GM12878 (cell line): ENCODE measurements at regions not wholly inside any gene's neighbourhood (a gene's known extent, or its start where the extent isn't known, plus 50 kb on each side); places are given as distances from the start of the nearest gene placed in this dataset.

Source experiments
- CREB1 ChIP-seq: IDR thresholded peaks from 2 replicates; pipeline ENCODE4 v1.6.1; 2012; ENCODE audit warnings: low read depth, mild to moderate bottlenecking, inconsistent platforms
- POLR2A ChIP-seq: IDR thresholded peaks from 2 replicates; pipeline ENCODE4 v1.6.1; 2011; ENCODE audit warnings: low read depth, mild to moderate bottlenecking, low read length
- TCF12 ChIP-seq: IDR thresholded peaks from 2 replicates; pipeline ENCODE4 v1.6.1; 2011; ENCODE audit warnings: low read depth, mild to moderate bottlenecking, low read length
- ZBTB33 ChIP-seq: fragments of 450-650 bp; IDR thresholded peaks from 2 replicates; pipeline ENCODE4 v1.6.1; 2017; ENCODE audit warnings: mild to moderate bottlenecking
- TF ChIP-seq, protein P1 (sequence below), 3 experiments: IDR thresholded peaks in 2 of 3; conservative IDR thresholded peaks in 1 of 3; 2 replicates each; pipeline ENCODE4 v1.5.1; 2011; ENCODE audit warnings: low read depth in 3 of 3, low read length in 3 of 3, mild to moderate bottlenecking in 3 of 3, control low read depth in 2 of 3, moderate library complexity in 2 of 3, inconsistent platforms in 1 of 3, mixed read lengths in 1 of 3; ENCODE audit not compliant: control insufficient read depth in 2 of 3, insufficient read depth in 1 of 3; ENCODE audit errors: extremely low read depth in 1 of 3
- TF ChIP-seq, protein P2 (sequence below): fragments of 150-350 bp; IDR thresholded peaks from 2 replicates; pipeline ENCODE4 v1.6.1; 2016; ENCODE audit warnings: low read depth, low read length

- TF ChIP-seq TCF12 (no peak), ZBTB33 (no peak), POLR2A (no peak), CREB1 (no peak)
- TF ChIP-seq, protein P1, sequence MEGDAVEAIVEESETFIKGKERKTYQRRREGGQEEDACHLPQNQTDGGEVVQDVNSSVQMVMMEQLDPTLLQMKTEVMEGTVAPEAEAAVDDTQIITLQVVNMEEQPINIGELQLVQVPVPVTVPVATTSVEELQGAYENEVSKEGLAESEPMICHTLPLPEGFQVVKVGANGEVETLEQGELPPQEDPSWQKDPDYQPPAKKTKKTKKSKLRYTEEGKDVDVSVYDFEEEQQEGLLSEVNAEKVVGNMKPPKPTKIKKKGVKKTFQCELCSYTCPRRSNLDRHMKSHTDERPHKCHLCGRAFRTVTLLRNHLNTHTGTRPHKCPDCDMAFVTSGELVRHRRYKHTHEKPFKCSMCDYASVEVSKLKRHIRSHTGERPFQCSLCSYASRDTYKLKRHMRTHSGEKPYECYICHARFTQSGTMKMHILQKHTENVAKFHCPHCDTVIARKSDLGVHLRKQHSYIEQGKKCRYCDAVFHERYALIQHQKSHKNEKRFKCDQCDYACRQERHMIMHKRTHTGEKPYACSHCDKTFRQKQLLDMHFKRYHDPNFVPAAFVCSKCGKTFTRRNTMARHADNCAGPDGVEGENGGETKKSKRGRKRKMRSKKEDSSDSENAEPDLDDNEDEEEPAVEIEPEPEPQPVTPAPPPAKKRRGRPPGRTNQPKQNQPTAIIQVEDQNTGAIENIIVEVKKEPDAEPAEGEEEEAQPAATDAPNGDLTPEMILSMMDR (IDR thresholded peaks at IDR 0.05 in 2 of 3, conservative IDR thresholded peaks at IDR 0.05 in 1 of 3; ENCODE audit: control insufficient read depth in 2 of 3, extremely low read depth in 1 of 3, insufficient read depth in 1 of 3, low read depth in 3 of 3, low read length in 3 of 3), result no peak
- TF ChIP-seq, protein P2, sequence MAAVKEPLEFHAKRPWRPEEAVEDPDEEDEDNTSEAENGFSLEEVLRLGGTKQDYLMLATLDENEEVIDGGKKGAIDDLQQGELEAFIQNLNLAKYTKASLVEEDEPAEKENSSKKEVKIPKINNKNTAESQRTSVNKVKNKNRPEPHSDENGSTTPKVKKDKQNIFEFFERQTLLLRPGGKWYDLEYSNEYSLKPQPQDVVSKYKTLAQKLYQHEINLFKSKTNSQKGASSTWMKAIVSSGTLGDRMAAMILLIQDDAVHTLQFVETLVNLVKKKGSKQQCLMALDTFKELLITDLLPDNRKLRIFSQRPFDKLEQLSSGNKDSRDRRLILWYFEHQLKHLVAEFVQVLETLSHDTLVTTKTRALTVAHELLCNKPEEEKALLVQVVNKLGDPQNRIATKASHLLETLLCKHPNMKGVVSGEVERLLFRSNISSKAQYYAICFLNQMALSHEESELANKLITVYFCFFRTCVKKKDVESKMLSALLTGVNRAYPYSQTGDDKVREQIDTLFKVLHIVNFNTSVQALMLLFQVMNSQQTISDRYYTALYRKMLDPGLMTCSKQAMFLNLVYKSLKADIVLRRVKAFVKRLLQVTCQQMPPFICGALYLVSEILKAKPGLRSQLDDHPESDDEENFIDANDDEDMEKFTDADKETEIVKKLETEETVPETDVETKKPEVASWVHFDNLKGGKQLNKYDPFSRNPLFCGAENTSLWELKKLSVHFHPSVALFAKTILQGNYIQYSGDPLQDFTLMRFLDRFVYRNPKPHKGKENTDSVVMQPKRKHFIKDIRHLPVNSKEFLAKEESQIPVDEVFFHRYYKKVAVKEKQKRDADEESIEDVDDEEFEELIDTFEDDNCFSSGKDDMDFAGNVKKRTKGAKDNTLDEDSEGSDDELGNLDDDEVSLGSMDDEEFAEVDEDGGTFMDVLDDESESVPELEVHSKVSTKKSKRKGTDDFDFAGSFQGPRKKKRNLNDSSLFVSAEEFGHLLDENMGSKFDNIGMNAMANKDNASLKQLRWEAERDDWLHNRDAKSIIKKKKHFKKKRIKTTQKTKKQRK, result no peak
Observed at GRCh38 chr17:413016-413350, 60.4 kb upstream of the RPH3AL start.
